ENCODE measurements at regions not wholly inside any gene's neighbourhood (a gene's known extent, or its start where the extent isn't known, plus 50 kb on each side); places are given as distances from the start of the nearest gene placed in this dataset.

GRCh38 chr9:99425923-99426842 is 204.1 kb downstream of the SEC61B start:
- H3K9ac ChIP-seq (ENCODE audit: low read length): no peak overlapping the region
- no peaks in the 10 kb centered on the region for H3K4me1 ChIP-seq (ENCODE audit: control insufficient read depth, low read depth, low read length)
- H3K36me3 ChIP-seq (ENCODE audit: control insufficient read depth, low read depth, low read length): no peaks in the 10 kb centered on the region
- no peaks in the 10 kb centered on the region for H3K9me3 ChIP-seq (ENCODE audit: control insufficient read depth, low read depth, low read length)
- H3K27ac ChIP-seq (ENCODE audit: low read length): no peak overlapping the region
- no peaks in the 10 kb centered on the region for H3K27me3 ChIP-seq (ENCODE audit: control insufficient read depth, insufficient read depth, low read length)
- H3K4me3 ChIP-seq (ENCODE audit: low read length): no peak overlapping the region

GRCh38 chr9:99427260-99427659 is 205.2 kb downstream of the SEC61B start:
- no peaks in the 10 kb centered on the region for H3K4me1 ChIP-seq (ENCODE audit: control insufficient read depth, low read depth, low read length)
- no peaks in the 10 kb centered on the region for H3K27me3 ChIP-seq (ENCODE audit: control insufficient read depth, insufficient read depth, low read length)
- no peaks in the 10 kb centered on the region for H3K36me3 ChIP-seq (ENCODE audit: control insufficient read depth, low read depth, low read length)
- H3K9ac ChIP-seq (ENCODE audit: low read length): no peak overlapping the region
- no peak overlapping the region for H3K4me3 ChIP-seq (ENCODE audit: low read length)
- no peak overlapping the region for H3K27ac ChIP-seq (ENCODE audit: low read length)
- no peaks in the 10 kb centered on the region for H3K9me3 ChIP-seq (ENCODE audit: control insufficient read depth, low read depth, low read length)

- Histone ChIP-seq H3K4me1 (ENCODE audit: control insufficient read depth, low read depth, low read length) (no peaks in the 10 kb centered on the region), H3K4me3 (ENCODE audit: low read length) (no peak overlapping the region), H3K9ac (ENCODE audit: low read length) (no peak overlapping the region), H3K9me3 (ENCODE audit: control insufficient read depth, low read depth, low read length) (no peaks in the 10 kb centered on the region), H3K36me3 (ENCODE audit: control insufficient read depth, low read depth, low read length) (no peaks in the 10 kb centered on the region), H3K27me3 (ENCODE audit: control insufficient read depth, insufficient read depth, low read length) (no peaks in the 10 kb centered on the region), H3K27ac (ENCODE audit: low read length) (no peak overlapping the region)
Observed at GRCh38 chr9:99430301-99430700, 208.2 kb downstream of the SEC61B start.

- Histone ChIP-seq H3K9me3 (ENCODE audit: control insufficient read depth, low read depth, low read length) (no peaks in the 10 kb centered on the region), H3K4me3 (ENCODE audit: low read length) (no peak overlapping the region), H3K9ac (ENCODE audit: low read length) (no peak overlapping the region), H3K36me3 (ENCODE audit: control insufficient read depth, low read depth, low read length) (no peaks in the 10 kb centered on the region), H3K27ac (ENCODE audit: low read length) (no peak overlapping the region), H3K27me3 (ENCODE audit: control insufficient read depth, insufficient read depth, low read length) (no peaks in the 10 kb centered on the region), H3K4me1 (ENCODE audit: control insufficient read depth, low read depth, low read length) (no peaks in the 10 kb centered on the region)
Observed at GRCh38 chr9:99431103-99431502, 209.0 kb downstream of the SEC61B start.

GRCh38 chr9:99432075-99432474 is 210.0 kb downstream of the SEC61B start:
- H3K36me3 ChIP-seq (ENCODE audit: control insufficient read depth, low read depth, low read length): no peaks in the 10 kb centered on the region
- H3K27me3 ChIP-seq (ENCODE audit: control insufficient read depth, insufficient read depth, low read length): no peaks in the 10 kb centered on the region
- no peak overlapping the region for H3K27ac ChIP-seq (ENCODE audit: low read length)
- H3K9me3 ChIP-seq (ENCODE audit: control insufficient read depth, low read depth, low read length): no peaks in the 10 kb centered on the region
- H3K9ac ChIP-seq (ENCODE audit: low read length): no peak overlapping the region
- peaks cover 3% of the 10 kb centered on the region for H3K4me1 ChIP-seq (ENCODE audit: control insufficient read depth, low read depth, low read length)
- H3K4me3 ChIP-seq (ENCODE audit: low read length): no peak overlapping the region

GRCh38 chr9:99433095-99433494 is 211.0 kb downstream of the SEC61B start:
- H3K27ac ChIP-seq (ENCODE audit: low read length): no peak overlapping the region
- peaks cover 3% of the 10 kb centered on the region for H3K4me1 ChIP-seq (ENCODE audit: control insufficient read depth, low read depth, low read length)
- no peak overlapping the region for H3K9ac ChIP-seq (ENCODE audit: low read length)

GRCh38 chr9:99433555-99433954 is 211.5 kb downstream of the SEC61B start:
- Histone ChIP-seq H3K4me3 (ENCODE audit: low read length) (no peak overlapping the region), H3K27ac (ENCODE audit: low read length) (no peak overlapping the region), H3K9ac (ENCODE audit: low read length) (no peak overlapping the region), H3K36me3 (ENCODE audit: control insufficient read depth, low read depth, low read length) (no peaks in the 10 kb centered on the region), H3K9me3 (ENCODE audit: control insufficient read depth, low read depth, low read length) (no peaks in the 10 kb centered on the region), H3K27me3 (ENCODE audit: control insufficient read depth, insufficient read depth, low read length) (no peaks in the 10 kb centered on the region), H3K4me1 (ENCODE audit: control insufficient read depth, low read depth, low read length) (peaks cover 3% of the 10 kb centered on the region)

More at GRCh38 chr9:99433095-99433494, 211.0 kb downstream of the SEC61B start:
- no peaks in the 10 kb centered on the region for H3K36me3 ChIP-seq (ENCODE audit: control insufficient read depth, low read depth, low read length)
- H3K9me3 ChIP-seq (ENCODE audit: control insufficient read depth, low read depth, low read length): no peaks in the 10 kb centered on the region
- H3K4me3 ChIP-seq (ENCODE audit: low read length): no peak overlapping the region
- H3K27me3 ChIP-seq (ENCODE audit: control insufficient read depth, insufficient read depth, low read length): no peaks in the 10 kb centered on the region

- peaks cover 3% of the 10 kb centered on the region for H3K4me1 ChIP-seq (ENCODE audit: control insufficient read depth, low read depth, low read length)
- H3K9me3 ChIP-seq (ENCODE audit: control insufficient read depth, low read depth, low read length): no peaks in the 10 kb centered on the region
Observed at GRCh38 chr9:99436616-99437015, 214.5 kb downstream of the SEC61B start.

GRCh38 chr9:99437145-99437544 is 215.1 kb downstream of the SEC61B start:
- Histone ChIP-seq H3K9me3 (ENCODE audit: control insufficient read depth, low read depth, low read length) (no peaks in the 10 kb centered on the region), H3K27me3 (ENCODE audit: control insufficient read depth, insufficient read depth, low read length) (no peaks in the 10 kb centered on the region), H3K4me1 (ENCODE audit: control insufficient read depth, low read depth, low read length) (peaks cover 3% of the 10 kb centered on the region), H3K36me3 (ENCODE audit: control insufficient read depth, low read depth, low read length) (no peaks in the 10 kb centered on the region), H3K27ac (ENCODE audit: low read length) (no peak overlapping the region), H3K9ac (ENCODE audit: low read length) (no peak overlapping the region), H3K4me3 (ENCODE audit: low read length) (no peak overlapping the region)

More at GRCh38 chr9:99436616-99437015, 214.5 kb downstream of the SEC61B start:
- no peak overlapping the region for H3K9ac ChIP-seq (ENCODE audit: low read length)
- no peaks in the 10 kb centered on the region for H3K27me3 ChIP-seq (ENCODE audit: control insufficient read depth, insufficient read depth, low read length)
- no peak overlapping the region for H3K27ac ChIP-seq (ENCODE audit: low read length)
- no peaks in the 10 kb centered on the region for H3K36me3 ChIP-seq (ENCODE audit: control insufficient read depth, low read depth, low read length)
- no peak overlapping the region for H3K4me3 ChIP-seq (ENCODE audit: low read length)

GRCh38 chr9:99438596-99438995 is 216.5 kb downstream of the SEC61B start:
- no peak overlapping the region for H3K9ac ChIP-seq (ENCODE audit: low read length)
- peaks cover 3% of the 10 kb centered on the region for H3K4me1 ChIP-seq (ENCODE audit: control insufficient read depth, low read depth, low read length)
- H3K27ac ChIP-seq (ENCODE audit: low read length): no peak overlapping the region
- H3K27me3 ChIP-seq (ENCODE audit: control insufficient read depth, insufficient read depth, low read length): no peaks in the 10 kb centered on the region
- no peaks in the 10 kb centered on the region for H3K36me3 ChIP-seq (ENCODE audit: control insufficient read depth, low read depth, low read length)
- no peak overlapping the region for H3K4me3 ChIP-seq (ENCODE audit: low read length)
- no peaks in the 10 kb centered on the region for H3K9me3 ChIP-seq (ENCODE audit: control insufficient read depth, low read depth, low read length)

GRCh38 chr9:99441829-99442228 is 219.7 kb downstream of the SEC61B start:
- H3K27ac ChIP-seq (ENCODE audit: low read length): no peak overlapping the region
- H3K27me3 ChIP-seq (ENCODE audit: control insufficient read depth, insufficient read depth, low read length): no peaks in the 10 kb centered on the region
- peaks cover 1% of the 10 kb centered on the region for H3K4me1 ChIP-seq (ENCODE audit: control insufficient read depth, low read depth, low read length)
- no peak overlapping the region for H3K4me3 ChIP-seq (ENCODE audit: low read length)
- no peaks in the 10 kb centered on the region for H3K9me3 ChIP-seq (ENCODE audit: control insufficient read depth, low read depth, low read length)
- H3K9ac ChIP-seq (ENCODE audit: low read length): no peak overlapping the region
- H3K36me3 ChIP-seq (ENCODE audit: control insufficient read depth, low read depth, low read length): no peaks in the 10 kb centered on the region

GRCh38 chr9:99445371-99445891 is 223.3 kb downstream of the SEC61B start:
- no peaks in the 10 kb centered on the region for H3K9me3 ChIP-seq (ENCODE audit: control insufficient read depth, low read depth, low read length)
- no peak overlapping the region for H3K9ac ChIP-seq (ENCODE audit: low read length)
- no peak overlapping the region for H3K4me3 ChIP-seq (ENCODE audit: low read length)
- no peak overlapping the region for H3K27ac ChIP-seq (ENCODE audit: low read length)
- no peaks in the 10 kb centered on the region for H3K27me3 ChIP-seq (ENCODE audit: control insufficient read depth, insufficient read depth, low read length)
- H3K4me1 ChIP-seq (ENCODE audit: control insufficient read depth, low read depth, low read length): no peaks in the 10 kb centered on the region
- H3K36me3 ChIP-seq (ENCODE audit: control insufficient read depth, low read depth, low read length): no peaks in the 10 kb centered on the region

All from iPS-18a (cell line).